H9 (cell line): ENCODE measurements at regions not wholly inside any gene's neighbourhood (a gene's known extent, or its start where the extent isn't known, plus 50 kb on each side); places are given as distances from the start of the nearest gene placed in this dataset.
A peak's percentile ranks its signal among the peaks of the same experiment; 100 is the strongest.

ENCODE experiments used
- DNase-seq: peaks from one replicate; pipeline ENCODE4 v3.0.0-alpha.2; 2017
- H2AFZ ChIP-seq: one replicate; pipeline ENCODE4 v1.6.1; 2013; ENCODE audit warnings: mild to moderate bottlenecking, low read length, control low read depth, moderate library complexity
- H2AK5ac ChIP-seq: 2 replicates; pipeline ENCODE4 v1.6.1; 2013; ENCODE audit warnings: low read length, control low read depth, mixed read lengths; ENCODE audit not compliant: insufficient read length
- H2BK120ac ChIP-seq: one replicate; pipeline ENCODE4 v1.6.1; 2013; ENCODE audit warnings: low read depth, mild to moderate bottlenecking, low read length, control low read depth, inconsistent platforms; ENCODE audit not compliant: poor library complexity, severe bottlenecking
- H2BK12ac ChIP-seq: 2 replicates; pipeline ENCODE4 v1.6.1; 2013; ENCODE audit warnings: low read length, control low read depth, mixed read lengths, low read depth; ENCODE audit not compliant: insufficient read length
- H2BK15ac ChIP-seq: 2 replicates; pipeline ENCODE4 v1.6.1; 2013; ENCODE audit warnings: low read depth, low read length, control low read depth
- H2BK20ac ChIP-seq: one replicate; pipeline ENCODE4 v1.6.1; 2013; ENCODE audit warnings: low read depth, mild to moderate bottlenecking, low read length, control low read depth, inconsistent platforms; ENCODE audit not compliant: poor library complexity, severe bottlenecking
- H2BK5ac ChIP-seq: 2 replicates; pipeline ENCODE4 v1.6.1; 2013; ENCODE audit warnings: low read length, control low read depth, mixed read lengths; ENCODE audit not compliant: insufficient read length
- H3K14ac ChIP-seq: 2 replicates; pipeline ENCODE4 v1.6.1; 2013; ENCODE audit warnings: low read length, control low read depth; ENCODE audit not compliant: insufficient read depth
- H3K18ac ChIP-seq: 2 replicates; pipeline ENCODE4 v1.6.1; 2013; ENCODE audit warnings: low read depth, mild to moderate bottlenecking, mixed read lengths, low read length, control low read depth; ENCODE audit not compliant: insufficient read length
- H3K23ac ChIP-seq: 2 replicates; pipeline ENCODE4 v1.6.1; 2013; ENCODE audit warnings: low read length, control low read depth, mixed read lengths, low read depth; ENCODE audit not compliant: insufficient read length
- H3K23me2 ChIP-seq: 2 replicates; pipeline ENCODE4 v1.6.1; 2013; ENCODE audit warnings: low read depth, mild to moderate bottlenecking, mixed read lengths, low read length, control low read depth; ENCODE audit not compliant: insufficient read length, poor library complexity, severe bottlenecking
- H3K27ac ChIP-seq: 2 replicates; pipeline ENCODE4 v1.5.1; 2013; ENCODE audit warnings: low read length, control low read depth, mixed read lengths, low read depth; ENCODE audit not compliant: insufficient read length
- H3K27me3 ChIP-seq: 2 replicates; pipeline ENCODE4 v1.6.1; 2013; ENCODE audit warnings: low read length, control low read depth, inconsistent platforms; ENCODE audit not compliant: insufficient read depth
- H3K4ac ChIP-seq: 2 replicates; pipeline ENCODE4 v1.6.1; 2013; ENCODE audit warnings: low read depth, mild to moderate bottlenecking, control low read depth, inconsistent platforms, low read length, moderate library complexity
- H3K4me1 ChIP-seq: 2 replicates; pipeline ENCODE4 v1.6.1; 2013; ENCODE audit warnings: low read length, control low read depth, inconsistent platforms; ENCODE audit not compliant: insufficient read depth
- H3K4me2 ChIP-seq: 2 replicates; pipeline ENCODE4 v1.6.1; 2013; ENCODE audit warnings: low read length, control low read depth, mixed read lengths; ENCODE audit not compliant: insufficient read length, insufficient read depth
- H3K56ac ChIP-seq: 2 replicates; pipeline ENCODE4 v1.6.1; 2013; ENCODE audit warnings: low read depth, mild to moderate bottlenecking, mixed read lengths, low read length, control low read depth; ENCODE audit not compliant: insufficient read length
- H3K79me1 ChIP-seq: 2 replicates; pipeline ENCODE4 v1.6.1; 2013; ENCODE audit warnings: low read depth, mild to moderate bottlenecking, moderate library complexity, low read length, control low read depth, inconsistent platforms; ENCODE audit not compliant: insufficient read depth, poor library complexity, severe bottlenecking
- H3K79me2 ChIP-seq: 2 replicates; pipeline ENCODE4 v1.6.1; 2013; ENCODE audit warnings: low read length, control low read depth, inconsistent platforms; ENCODE audit not compliant: insufficient read depth
- H3K9ac ChIP-seq: 2 replicates; pipeline ENCODE4 v1.6.1; 2013; ENCODE audit warnings: low read length, control low read depth, mixed read lengths; ENCODE audit not compliant: insufficient read length; ENCODE audit errors: extremely low read depth
- H3K9me3 ChIP-seq: one replicate; pipeline ENCODE4 v1.6.1; 2013; ENCODE audit warnings: low read depth, low read length, inconsistent platforms; ENCODE audit not compliant: control insufficient read depth
- H3T11ph ChIP-seq: one replicate; pipeline ENCODE4 v1.6.1; 2013; ENCODE audit warnings: mild to moderate bottlenecking, low read length, control low read depth, inconsistent platforms
- H4K20me1 ChIP-seq: one replicate; pipeline ENCODE4 v1.6.1; 2013; ENCODE audit not compliant: control insufficient read depth, insufficient read length, insufficient read depth
- H4K5ac ChIP-seq: 2 replicates; pipeline ENCODE4 v1.6.1; 2013; ENCODE audit warnings: low read depth, mild to moderate bottlenecking, mixed read lengths, low read length, control low read depth; ENCODE audit not compliant: insufficient read length
- H4K8ac ChIP-seq: replicated peaks from 2 replicates; pipeline ENCODE4 v1.6.1; 2013; ENCODE audit warnings: low read length, control low read depth, mixed read lengths, low read depth; ENCODE audit not compliant: insufficient read length
- H4K91ac ChIP-seq: 2 replicates; pipeline ENCODE4 v1.6.1; 2013; ENCODE audit warnings: low read depth, mild to moderate bottlenecking, moderate library complexity, mixed read lengths, low read length, control low read depth; ENCODE audit not compliant: insufficient read length
- H3K27ac Mint-ChIP-seq, 3 experiments: 2 replicates in 2 of 3; 3 replicates in 1 of 3; pipeline ENCODE4 v1.8.0; 2020 to 2021; ENCODE audit warnings: mixed read lengths in 3 of 3, mild to moderate bottlenecking in 1 of 3, moderate library complexity in 1 of 3
- H3K27me3 Mint-ChIP-seq: 2 replicates; pipeline ENCODE4 v1.8.0; 2021; ENCODE audit warnings: low read depth, mild to moderate bottlenecking, moderate library complexity, mixed read lengths
- H3K36me3 Mint-ChIP-seq, 3 experiments: 2 replicates in 2 of 3; 3 replicates in 1 of 3; pipeline ENCODE4 v1.8.0; 2020 to 2021; ENCODE audit warnings: low read depth in 3 of 3, mixed read lengths in 3 of 3; ENCODE audit not compliant: insufficient read depth in 1 of 3
- H3K4me1 Mint-ChIP-seq, 2 experiments: 2 replicates each; pipeline ENCODE4 v1.8.0; 2020; ENCODE audit warnings: mixed read lengths in 2 of 2
- H3K4me3 Mint-ChIP-seq, 2 experiments: 2 replicates in 1 of 2; 3 replicates in 1 of 2; pipeline ENCODE4 v1.8.0; 2020 to 2021; ENCODE audit warnings: mild to moderate bottlenecking in 2 of 2, mixed read lengths in 2 of 2, moderate library complexity in 1 of 2
- H3K9me3 Mint-ChIP-seq, 2 experiments: 2 replicates in 1 of 2; 3 replicates in 1 of 2; pipeline ENCODE4 v1.8.0; 2020; ENCODE audit warnings: mild to moderate bottlenecking in 2 of 2, mixed read lengths in 2 of 2, moderate library complexity in 1 of 2
- TF ChIP-seq, protein P1 (sequence below): fragments of 200-600 bp; sonication (generic); conservative IDR thresholded peaks from 3 replicates; pipeline ENCODE4 v1.8.0; 2021; ENCODE audit warnings: antibody characterized with exemption, mild to moderate bottlenecking

DNA sequence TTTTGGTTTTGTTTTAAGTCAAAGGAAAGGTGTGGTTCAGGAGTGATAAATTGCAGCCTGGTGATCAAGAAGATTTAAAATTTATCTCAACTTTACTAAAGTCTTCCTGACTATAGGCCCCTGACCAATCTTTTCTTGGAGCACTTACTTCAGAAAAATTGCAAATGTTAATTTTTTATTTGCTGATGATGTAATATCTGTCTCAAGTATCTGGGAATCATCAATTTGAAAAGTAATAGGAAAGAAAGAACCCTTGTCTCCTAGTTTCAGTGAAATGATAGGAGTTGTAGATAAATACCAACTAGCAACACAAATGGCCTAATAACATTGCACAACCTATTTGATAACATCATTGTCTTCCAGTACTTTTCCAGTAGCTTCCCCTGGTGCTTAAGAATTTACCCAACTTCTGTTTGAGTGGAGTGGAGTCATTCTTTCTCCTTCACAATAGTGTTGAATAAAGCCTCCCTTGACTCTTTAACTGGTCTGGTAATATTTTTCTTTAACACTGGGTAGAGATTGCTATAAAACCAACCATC lies 648.3 kb upstream of the ADGRB3 start:
- Histone ChIP-seq H2AFZ (no peak overlapping the region), H3K27me3 (no peaks in the 10 kb centered on the region), H3K4me1 (no peaks in the 10 kb centered on the region; the same call in 1 of the 2 replicates), H2BK20ac (no peak overlapping the region), H3T11ph (no peak overlapping the region), H2BK5ac (no peak overlapping the region), H4K91ac (no peak overlapping the region), H2AK5ac (no peak overlapping the region), H3K23ac (no peak overlapping the region), H3K9me3 (no peaks in the 10 kb centered on the region), H3K4ac (no peak overlapping the region), H2BK15ac (no peak overlapping the region), H3K18ac (no peak overlapping the region), H3K14ac (no peak overlapping the region), H3K56ac (no peak overlapping the region), H4K5ac (no peak overlapping the region), H3K27ac (no peak overlapping the region), H3K79me1 (no peaks in the 10 kb centered on the region), H4K20me1 (no peaks in the 10 kb centered on the region), H3K79me2 (no peaks in the 10 kb centered on the region), H3K9ac (no peak overlapping the region), H4K8ac (no peak overlapping the region), H3K4me2 (no peak overlapping the region), H2BK120ac (no peak overlapping the region), H2BK12ac (no peak overlapping the region), H3K23me2 (no peaks in the 10 kb centered on the region)
- Mint-ChIP-seq H3K4me3 (no peak overlapping the region), H3K4me1 (peaks cover 3 to 8% of the 10 kb centered on the region in 2 experiments; a peak in 2 of 4 replicates), H3K27ac (peak overlapping the region in 1 of 3 experiments; percentile 41; a peak in 1 of 7 replicates), H3K27me3 (no peaks in the 10 kb centered on the region), H3K9me3 (no peaks in the 10 kb centered on the region; a peak in 1 of 5 replicates), H3K36me3 (peaks cover 0 to under 1% (median 0%) of the 10 kb centered on the region in 3 experiments; a peak in 2 of 7 replicates)
- TF ChIP-seq, protein P1, sequence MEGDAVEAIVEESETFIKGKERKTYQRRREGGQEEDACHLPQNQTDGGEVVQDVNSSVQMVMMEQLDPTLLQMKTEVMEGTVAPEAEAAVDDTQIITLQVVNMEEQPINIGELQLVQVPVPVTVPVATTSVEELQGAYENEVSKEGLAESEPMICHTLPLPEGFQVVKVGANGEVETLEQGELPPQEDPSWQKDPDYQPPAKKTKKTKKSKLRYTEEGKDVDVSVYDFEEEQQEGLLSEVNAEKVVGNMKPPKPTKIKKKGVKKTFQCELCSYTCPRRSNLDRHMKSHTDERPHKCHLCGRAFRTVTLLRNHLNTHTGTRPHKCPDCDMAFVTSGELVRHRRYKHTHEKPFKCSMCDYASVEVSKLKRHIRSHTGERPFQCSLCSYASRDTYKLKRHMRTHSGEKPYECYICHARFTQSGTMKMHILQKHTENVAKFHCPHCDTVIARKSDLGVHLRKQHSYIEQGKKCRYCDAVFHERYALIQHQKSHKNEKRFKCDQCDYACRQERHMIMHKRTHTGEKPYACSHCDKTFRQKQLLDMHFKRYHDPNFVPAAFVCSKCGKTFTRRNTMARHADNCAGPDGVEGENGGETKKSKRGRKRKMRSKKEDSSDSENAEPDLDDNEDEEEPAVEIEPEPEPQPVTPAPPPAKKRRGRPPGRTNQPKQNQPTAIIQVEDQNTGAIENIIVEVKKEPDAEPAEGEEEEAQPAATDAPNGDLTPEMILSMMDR: no peak
- DNase-seq: no peak
